GM19035 (cell line): ENCODE measurements at regions not wholly inside any gene's neighbourhood (a gene's known extent, or its start where the extent isn't known, plus 50 kb on each side); places are given as distances from the start of the nearest gene placed in this dataset.
"Not testable (repeated sequence)": the region's sequence is repeated elsewhere in the genome, so short reads cannot be mapped to it uniquely, and the experiment has no call there.

Source experiments
- ATAC-seq: cut with Tn5 transposase; IDR thresholded peaks from one replicate; pipeline ENCODE4 v1.9.1; 2021; ENCODE audit not compliant: unreplicated experiment

GRCh38 chr3:124043023-124043422 lies 51.1 kb upstream of the ROPN1 start:
- ATAC-seq: no peak

GRCh38 chr3:124044956-124045355 lies 53.0 kb upstream of the ROPN1 start:
- ATAC-seq: no peak

GRCh38 chr3:124048967-124049798 lies 57.3 kb upstream of the ROPN1 start:
- ATAC-seq: no peak

GRCh38 chr3:124051636-124052035 lies 59.7 kb upstream of the ROPN1 start:
- no peak for ATAC-seq

- ATAC-seq: no peak
These were observed 61.9 kb upstream of the ROPN1 start for GRCh38 chr3:124053871-124054270.

- ATAC-seq: no peak
These were observed 64.9 kb upstream of the ROPN1 start for GRCh38 chr3:124056846-124057245.

- ATAC-seq: no peak
These were observed 65.5 kb upstream of the ROPN1 start for GRCh38 chr3:124057420-124057819.

- ATAC-seq: no peak
These were observed 67.7 kb upstream of the ROPN1 start for GRCh38 chr3:124059580-124059979.

- ATAC-seq: no peak
These were observed 71.4 kb upstream of the ROPN1 start for GRCh38 chr3:124063197-124063909.

- no peak for ATAC-seq
These were observed 72.1 kb upstream of the ROPN1 start for GRCh38 chr3:124064050-124064449.

GRCh38 chr3:124066543-124066942 lies 74.6 kb upstream of the ROPN1 start:
- not testable (repeated sequence) for ATAC-seq

- ATAC-seq: not testable (repeated sequence)
These were observed 77.8 kb upstream of the ROPN1 start for GRCh38 chr3:124069706-124070105.

- ATAC-seq: not testable (repeated sequence)
These were observed 83.2 kb upstream of the ROPN1 start for GRCh38 chr3:124075090-124075489.

- no peak for ATAC-seq
These were observed 83.8 kb upstream of the ROPN1 start for GRCh38 chr3:124075753-124076152.

GRCh38 chr3:124076235-124076634 lies 84.3 kb upstream of the ROPN1 start:
- no peak for ATAC-seq

- no peak for ATAC-seq
These were observed 87.3 kb upstream of the ROPN1 start for GRCh38 chr3:124078953-124079911.

GRCh38 chr3:124079912-124080276 lies 88.0 kb upstream of the ROPN1 start:
- no peak for ATAC-seq

GRCh38 chr3:124082343-124082742 lies 90.4 kb upstream of the ROPN1 start:
- ATAC-seq: no peak

GRCh38 chr3:124084022-124084881 lies 92.3 kb upstream of the ROPN1 start:
- no peak for ATAC-seq

- ATAC-seq: no peak
These were observed 96.9 kb upstream of the ROPN1 start for GRCh38 chr3:124088801-124089200.
